PC-3 (cell line): ENCODE measurements at regions not wholly inside any gene's neighbourhood (a gene's known extent, or its start where the extent isn't known, plus 50 kb on each side); places are given as distances from the start of the nearest gene placed in this dataset.
A peak's percentile ranks its signal among the peaks of the same experiment; 100 is the strongest.

Source experiments
- ATAC-seq: fragments of 200-7000 bp; cut with Tn5 transposase; 2 replicates; pipeline ENCODE4 v1.9.1; 2020; ENCODE audit warnings: mild to moderate bottlenecking, moderate library complexity
- BruUV-seq: library from RNA; stranded (reverse); fragments of 400-500 nt; replicated peaks from 2 replicates; lab custom pipeline; 2021; lab: Mats Ljungman, UMichigan
- CTCF ChIA-PET: fragments of 300-600 bp; sonication (Branson Sonifier 250); formaldehyde crosslinking; loops from one replicate; lab custom pipeline; 2022; ENCODE audit warnings: antibody characterized with exemption; lab: Charles Lee
- POLR2A ChIA-PET: fragments of 300-600 bp; sonication (Branson Sonifier 250); formaldehyde crosslinking; loops from one replicate; lab custom pipeline; 2022; ENCODE audit warnings: antibody characterized with exemption; ENCODE audit not compliant: unreplicated experiment; lab: Charles Lee
- DNase-seq: peaks from one replicate; pipeline ENCODE4 v3.0.0-alpha.2; 2015
- H2AFZ ChIP-seq: fragments of 300-600 bp; sonication (generic); 2 replicates; pipeline ENCODE4 v1.6.0; 2016; ENCODE audit warnings: antibody characterized with exemption, low read length
- H3F3A ChIP-seq: fragments of 300-600 bp; sonication (generic); one replicate; pipeline ENCODE4 v1.6.0; 2017; ENCODE audit warnings: antibody characterized with exemption, low read length, control low read depth, mild to moderate bottlenecking; ENCODE audit not compliant: unreplicated experiment
- H3K27ac ChIP-seq: fragments of 300-600 bp; sonication (generic); 2 replicates; pipeline ENCODE4 v1.5.1; 2016; ENCODE audit warnings: mild to moderate bottlenecking, low read length
- H3K27me3 ChIP-seq: fragments of 300-600 bp; sonication (generic); 2 replicates; pipeline ENCODE4 v1.6.1; 2016; ENCODE audit warnings: low read length, mixed read lengths
- H3K36me3 ChIP-seq: fragments of 300-600 bp; sonication (generic); 2 replicates; pipeline ENCODE4 v1.6.1; 2016; ENCODE audit warnings: low read depth, mixed run types, low read length, mixed read lengths
- H3K4me1 ChIP-seq: fragments of 300-600 bp; sonication (generic); 2 replicates; pipeline ENCODE4 v1.5.1; 2016; ENCODE audit warnings: low read length; ENCODE audit not compliant: insufficient read depth
- H3K4me2 ChIP-seq: fragments of 300-600 bp; sonication (generic); 2 replicates; pipeline ENCODE4 v1.6.0; 2016; ENCODE audit warnings: low read length
- H3K4me3 ChIP-seq: fragments of 300-600 bp; sonication (generic); 2 replicates; pipeline ENCODE4 v1.5.1; 2016; ENCODE audit warnings: mild to moderate bottlenecking, low read length, mixed read lengths
- H3K79me2 ChIP-seq: fragments of 300-600 bp; sonication (generic); 2 replicates; pipeline ENCODE4 v1.6.1; 2017; ENCODE audit warnings: low read length, mixed read lengths
- H3K9ac ChIP-seq: fragments of 300-600 bp; sonication (generic); 2 replicates; pipeline ENCODE4 v1.6.0; 2016; ENCODE audit warnings: mild to moderate bottlenecking, low read length
- H3K9me2 ChIP-seq: fragments of 300-600 bp; sonication (generic); replicated peaks from 2 replicates; pipeline ENCODE4 v1.6.1; 2016; ENCODE audit warnings: mixed run types, low read length, mixed read lengths
- H3K9me3 ChIP-seq: fragments of 300-600 bp; sonication (generic); 2 replicates; pipeline ENCODE4 v1.6.1; 2016; ENCODE audit warnings: low read length, mixed read lengths
- H4K20me1 ChIP-seq: fragments of 300-600 bp; sonication (generic); 2 replicates; pipeline ENCODE4 v1.6.1; 2016; ENCODE audit warnings: low read length, mixed read lengths
- EZH2 ChIP-seq: fragments of 300-600 bp; sonication (generic); IDR thresholded peaks from one replicate; pipeline ENCODE4 v1.6.1; 2017; ENCODE audit warnings: antibody characterized with exemption, mild to moderate bottlenecking, low read length; ENCODE audit not compliant: unreplicated experiment
- EZH2phosphoT487 ChIP-seq: fragments of 300-600 bp; sonication (generic); IDR thresholded peaks from 2 replicates; pipeline ENCODE4 v1.6.1; 2018; ENCODE audit warnings: mild to moderate bottlenecking, antibody characterized with exemption, low read length, borderline replicate concordance
- intact Hi-C: fragments of 100-400 bp; cut with micrococcal nuclease; formaldehyde crosslinking; loops from 2 replicates; pipeline ENCODE4 v1.9.0; 2023
- TF ChIP-seq, protein P1 (sequence below): fragments of 300-600 bp; sonication (generic); conservative IDR thresholded peaks from 2 replicates; pipeline ENCODE4 v1.5.1; 2017; ENCODE audit warnings: antibody characterized with exemption, low read depth, mild to moderate bottlenecking, low read length

DNA sequence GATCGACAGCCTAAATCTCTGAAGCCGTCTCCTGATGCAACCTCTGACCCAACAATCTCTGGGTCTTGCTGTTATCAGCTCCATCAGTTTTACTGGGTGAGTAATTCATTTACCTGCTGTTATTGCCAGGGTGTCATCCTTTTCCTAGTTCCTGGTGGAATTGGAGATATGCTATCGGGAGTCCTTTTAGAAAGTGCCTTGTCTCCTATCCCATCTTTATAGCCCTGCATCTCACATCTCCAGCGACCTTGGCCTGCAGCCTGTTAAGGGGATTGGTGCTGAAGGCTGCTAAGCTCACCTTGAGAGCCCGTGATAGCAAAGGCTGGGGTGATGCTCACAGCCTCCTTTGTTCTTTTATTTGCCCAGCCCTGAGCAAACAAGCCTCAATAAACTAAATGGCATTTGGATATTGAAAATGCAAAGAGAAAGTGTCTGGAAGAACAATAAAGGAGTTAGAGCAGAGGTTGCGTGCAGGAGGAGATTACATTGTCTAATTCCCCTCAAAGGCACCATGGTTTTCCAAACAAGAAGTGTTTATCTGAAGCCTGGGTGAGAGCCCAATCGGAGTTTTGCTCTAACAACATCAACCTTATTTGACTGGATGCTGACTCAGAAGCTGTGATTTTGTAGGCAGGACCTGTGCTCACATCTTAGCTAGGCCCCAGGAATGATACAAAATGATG, 101.8 kb downstream of the RPLP1 start:
- peaks cover 40% of the 10 kb centered on the region for H3K4me1 ChIP-seq
- CTCF ChIA-PET: no interaction called here
- H3F3A ChIP-seq: no peaks in the 10 kb centered on the region
- no peaks in the 10 kb centered on the region for H3K9me2 ChIP-seq
- H4K20me1 ChIP-seq: no peaks in the 10 kb centered on the region
- no peaks in the 10 kb centered on the region for H3K79me2 ChIP-seq
- peaks cover 13% of the 10 kb centered on the region for H3K9me3 ChIP-seq
- ATAC-seq (peak; percentile 40), DNase-seq (peak; percentile 49)
- POLR2A ChIA-PET: no interaction called here
- H3K4me3 ChIP-seq: no peak overlapping the region
- no peak overlapping the region for H3K9ac ChIP-seq
- H3K27ac ChIP-seq: peak overlapping the region; percentile 46
- TF ChIP-seq, protein P1, sequence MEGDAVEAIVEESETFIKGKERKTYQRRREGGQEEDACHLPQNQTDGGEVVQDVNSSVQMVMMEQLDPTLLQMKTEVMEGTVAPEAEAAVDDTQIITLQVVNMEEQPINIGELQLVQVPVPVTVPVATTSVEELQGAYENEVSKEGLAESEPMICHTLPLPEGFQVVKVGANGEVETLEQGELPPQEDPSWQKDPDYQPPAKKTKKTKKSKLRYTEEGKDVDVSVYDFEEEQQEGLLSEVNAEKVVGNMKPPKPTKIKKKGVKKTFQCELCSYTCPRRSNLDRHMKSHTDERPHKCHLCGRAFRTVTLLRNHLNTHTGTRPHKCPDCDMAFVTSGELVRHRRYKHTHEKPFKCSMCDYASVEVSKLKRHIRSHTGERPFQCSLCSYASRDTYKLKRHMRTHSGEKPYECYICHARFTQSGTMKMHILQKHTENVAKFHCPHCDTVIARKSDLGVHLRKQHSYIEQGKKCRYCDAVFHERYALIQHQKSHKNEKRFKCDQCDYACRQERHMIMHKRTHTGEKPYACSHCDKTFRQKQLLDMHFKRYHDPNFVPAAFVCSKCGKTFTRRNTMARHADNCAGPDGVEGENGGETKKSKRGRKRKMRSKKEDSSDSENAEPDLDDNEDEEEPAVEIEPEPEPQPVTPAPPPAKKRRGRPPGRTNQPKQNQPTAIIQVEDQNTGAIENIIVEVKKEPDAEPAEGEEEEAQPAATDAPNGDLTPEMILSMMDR: no peak
- TF ChIP-seq EZH2: no peak
- no peaks in the 10 kb centered on the region for H3K36me3 ChIP-seq
- H3K27me3 ChIP-seq: no peaks in the 10 kb centered on the region
- 0 out of 2 replicates have a peak overlapping the region, but pooled peaks have one; percentile 17 for H3K4me2 ChIP-seq
- intact Hi-C loops: no loop called here
- no TSS peak for BruUV-seq
- H2AFZ ChIP-seq: no peak overlapping the region

DNA sequence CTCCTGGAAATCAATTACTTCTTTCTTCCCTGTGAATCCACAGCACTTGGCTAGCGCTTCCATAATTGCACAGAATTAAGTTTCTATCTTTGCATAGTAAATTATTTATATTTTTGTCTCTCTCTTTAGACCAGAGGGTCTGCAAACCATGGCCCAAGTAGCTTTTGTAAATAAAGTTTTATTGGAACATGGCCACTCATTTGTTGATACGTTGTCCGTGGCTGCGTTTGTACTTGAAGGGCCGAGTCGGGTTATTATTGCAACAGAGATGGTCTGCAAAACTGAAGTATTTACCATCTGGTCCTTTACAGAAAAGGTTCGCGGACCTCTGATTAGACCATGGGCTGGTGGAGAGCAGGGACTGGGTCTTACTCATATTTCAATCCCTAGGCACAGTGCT, 102.5 kb downstream of the RPLP1 start:
- TF ChIP-seq, protein P1: no peak
- no peak for TF ChIP-seq EZH2
- no peak for TF ChIP-seq EZH2phosphoT487
- Histone ChIP-seq H3K9ac (no peak overlapping the region), H3K36me3 (no peaks in the 10 kb centered on the region), H3K9me2 (no peaks in the 10 kb centered on the region), H3K4me2 (no peak overlapping the region), H3K79me2 (no peaks in the 10 kb centered on the region), H3K4me1 (peaks cover 40% of the 10 kb centered on the region), H3K9me3 (peaks cover 13% of the 10 kb centered on the region), H3K4me3 (no peak overlapping the region), H2AFZ (no peak overlapping the region), H4K20me1 (no peaks in the 10 kb centered on the region), H3F3A (no peaks in the 10 kb centered on the region), H3K27me3 (no peaks in the 10 kb centered on the region), H3K27ac (peak overlapping the region; percentile 46)
- no TSS peak for BruUV-seq
- CTCF ChIA-PET: no interaction called here
- intact Hi-C loops: no loop called here
- ATAC-seq: no peak
- no peak for DNase-seq
- POLR2A ChIA-PET: no interaction called here

DNA sequence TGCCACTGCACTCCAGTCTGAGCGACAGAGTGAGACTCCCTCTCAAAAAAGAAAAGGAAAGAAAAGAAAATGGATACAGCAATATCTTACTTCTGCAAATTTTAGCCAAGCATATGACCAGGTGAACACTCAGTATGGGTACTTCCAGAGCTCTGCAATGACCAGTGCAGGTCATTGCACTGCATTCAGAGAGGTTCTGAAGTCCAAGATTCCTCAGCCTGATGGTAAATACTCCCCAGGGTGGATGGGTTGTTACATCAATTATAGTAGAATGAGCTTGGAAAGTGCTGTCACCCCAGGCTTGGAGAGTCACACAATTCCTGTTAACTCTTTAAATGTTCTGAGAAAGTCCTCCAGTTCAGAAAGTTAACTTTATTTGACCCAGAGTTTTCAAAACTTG, 103.7 kb downstream of the RPLP1 start:
- CTCF ChIA-PET: no interaction called here
- ATAC-seq (no peak), DNase-seq (no peak)
- Histone ChIP-seq H2AFZ (no peak overlapping the region), H3K4me3 (no peak overlapping the region), H3F3A (no peaks in the 10 kb centered on the region), H3K27me3 (no peaks in the 10 kb centered on the region), H3K4me2 (no peak overlapping the region), H3K9ac (0 out of 2 replicates have a peak overlapping the region, but pooled peaks have one; percentile 27), H3K9me3 (peaks cover 10% of the 10 kb centered on the region), H3K36me3 (no peaks in the 10 kb centered on the region), H3K9me2 (no peaks in the 10 kb centered on the region), H3K79me2 (no peaks in the 10 kb centered on the region), H4K20me1 (no peaks in the 10 kb centered on the region), H3K27ac (peak overlapping the region; percentile 81; the same call in 1 of the 2 replicates), H3K4me1 (peaks cover 40% of the 10 kb centered on the region)
- intact Hi-C loops: loop anchor here (2.0 kb wide), 1 partner anchor 22 kb away; no protein-coding TSS in a partner anchor
- POLR2A ChIA-PET: no interaction called here
- BruUV-seq: no TSS peak
- TF ChIP-seq, protein P1: no peak
- TF ChIP-seq EZH2phosphoT487 (no peak), EZH2 (no peak)
